T-cell (primary cell): ENCODE measurements at regions not wholly inside any gene's neighbourhood (a gene's known extent, or its start where the extent isn't known, plus 50 kb on each side); places are given as distances from the start of the nearest gene placed in this dataset.
"Not testable (repeated sequence)": the region's sequence is repeated elsewhere in the genome, so short reads cannot be mapped to it uniquely, and the experiment has no call there.

Source experiments
- ATAC-seq, 4 experiments: fragments of 200-7000 bp in 3 of 4; fragments of 150-1000 bp in 1 of 4; cut with Tn5 transposase; replicated peaks in 1 of 4; 1 replicate in 3 of 4; 2 replicates in 1 of 4; pipeline ENCODE4 v1.10.0; 2021; ENCODE audit warnings: moderate library complexity in 3 of 4, mild to moderate bottlenecking in 2 of 4, moderate number of reproducible peaks in 1 of 4
- CTCF ChIA-PET, 2 donors: fragments of 300-600 bp; sonication (Branson Sonifier 250); formaldehyde crosslinking; loops; one replicate each; lab custom pipeline; 2022; ENCODE audit warnings: antibody characterized with exemption in 2 of 2; lab: Charles Lee
- POLR2A ChIA-PET, 2 donors: fragments of 300-600 bp; sonication (Branson Sonifier 250); formaldehyde crosslinking; loops; one replicate each; lab custom pipeline; 2022; ENCODE audit warnings: antibody characterized with exemption in 2 of 2; lab: Charles Lee
- DNase-seq, 35 experiments: peaks; one replicate each; pipeline versions ENCODE4 v3.0.0 to v3.0.0-alpha.2; 2013 to 2023
- H3K27ac ChIP-seq: one replicate; pipeline ENCODE4 v1.5.1; 2013; ENCODE audit warnings: low read length
- H3K27me3 ChIP-seq, 2 experiments: replicated peaks in 1 of 2; 1 replicate in 1 of 2; 2 replicates in 1 of 2; pipeline versions ENCODE4 v1.6.1 to v1.7.0; 2013; ENCODE audit warnings: low read length in 1 of 2, mixed read lengths in 1 of 2; ENCODE audit not compliant: control insufficient read depth in 2 of 2, insufficient read depth in 2 of 2; ENCODE audit errors: extremely low read depth in 1 of 2
- H3K36me3 ChIP-seq, 2 donors: 1 replicate in 1 of 2; 2 replicates in 1 of 2; pipeline versions ENCODE4 v1.6.1 to v1.7.0; 2013; ENCODE audit warnings: low read length in 1 of 2; ENCODE audit not compliant: control insufficient read depth in 2 of 2, insufficient read depth in 1 of 2; ENCODE audit errors: extremely low read depth in 1 of 2
- H3K4me1 ChIP-seq, 2 experiments: 1 replicate in 1 of 2; 2 replicates in 1 of 2; pipeline versions ENCODE4 v1.6.1 to v1.7.0; 2013; ENCODE audit warnings: low read length in 2 of 2, mixed read lengths in 1 of 2; ENCODE audit not compliant: insufficient read depth in 2 of 2, control insufficient read depth in 1 of 2; ENCODE audit errors: extremely low read depth in 1 of 2
- H3K4me3 ChIP-seq, 2 donors: 1 replicate in 1 of 2; 2 replicates in 1 of 2; pipeline versions ENCODE4 v1.5.1 to v1.7.0; 2013; ENCODE audit warnings: mild to moderate bottlenecking in 2 of 2, low read length in 1 of 2, moderate library complexity in 1 of 2; ENCODE audit not compliant: control insufficient read depth in 1 of 2; ENCODE audit errors: extremely low read depth in 1 of 2
- H3K9me3 ChIP-seq: 2 replicates; pipeline ENCODE4 v1.7.0; 2013
- H3K27ac Mint-ChIP-seq, 2 donors: one replicate each; pipeline ENCODE4 v1.8.0; 2020 to 2021; ENCODE audit warnings: mild to moderate bottlenecking in 2 of 2, mixed read lengths in 2 of 2
- H3K27me3 Mint-ChIP-seq, 2 donors: one replicate each; pipeline ENCODE4 v1.8.0; 2021 to 2022; ENCODE audit warnings: mixed read lengths in 2 of 2
- H3K36me3 Mint-ChIP-seq: one replicate; pipeline ENCODE4 v1.8.0; 2021; ENCODE audit warnings: mixed read lengths
- H3K4me1 Mint-ChIP-seq, 3 donors: one replicate each; pipeline ENCODE4 v1.8.0; 2020 to 2022; ENCODE audit warnings: mixed read lengths in 3 of 3, mild to moderate bottlenecking in 1 of 3
- H3K4me3 Mint-ChIP-seq, 3 donors: one replicate each; pipeline ENCODE4 v1.8.0; 2020 to 2022; ENCODE audit warnings: mild to moderate bottlenecking in 3 of 3, mixed read lengths in 3 of 3, moderate library complexity in 3 of 3
- H3K9me3 Mint-ChIP-seq, 3 donors: one replicate each; pipeline ENCODE4 v1.8.0; 2020 to 2022; ENCODE audit warnings: mixed read lengths in 3 of 3
- WGBS: methylation state at CpG from one replicate; pipeline ENCODE4 v1.1.5; 2013; ENCODE audit warnings: missing lambda C conversion rate; ENCODE audit not compliant: insufficient coverage; 5-methylcytosine and 5-hydroxymethylcytosine counted together

DNA sequence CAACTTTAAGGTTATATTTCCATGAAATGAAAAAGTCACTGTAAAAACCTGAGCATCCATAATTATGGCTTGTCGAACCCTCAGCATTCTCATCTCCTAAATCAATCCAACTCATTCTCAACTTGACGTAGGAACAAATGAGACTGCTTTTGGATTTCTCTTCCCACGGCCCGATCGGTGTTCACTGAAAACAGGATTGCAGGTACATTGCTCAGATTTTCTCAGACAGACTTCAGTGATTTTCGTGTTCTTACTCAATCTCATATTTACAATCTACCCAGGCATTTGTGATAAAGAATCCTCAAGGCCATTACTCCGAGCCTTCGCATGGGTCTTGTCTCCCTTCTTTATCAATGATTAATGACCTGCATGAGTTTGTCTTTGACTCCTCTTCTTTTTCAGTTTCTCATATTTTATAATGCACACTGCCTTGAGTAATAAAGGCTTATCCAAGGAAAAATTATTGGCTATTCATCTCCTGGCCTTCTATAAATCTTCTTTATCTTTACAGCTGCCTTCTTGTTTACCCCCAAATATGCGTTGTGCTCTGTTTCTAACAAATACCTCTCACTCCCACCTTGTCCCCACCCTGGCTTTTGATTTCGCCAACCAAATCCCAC is 90.4 kb upstream of the MYO3A start:
- no peaks in the 10 kb centered on the region for H3K4me1 ChIP-seq
- H3K27me3 Mint-ChIP-seq, result peaks cover 0 to 4% of the 10 kb centered on the region in 2 donors
- H3K4me3 ChIP-seq, result no peak overlapping the region
- no peak overlapping the region for H3K4me3 Mint-ChIP-seq
- no peaks in the 10 kb centered on the region for H3K36me3 ChIP-seq
- ATAC-seq, result no peak
- H3K27ac Mint-ChIP-seq, result no peak overlapping the region
- no peaks in the 10 kb centered on the region for H3K9me3 ChIP-seq
- no peak overlapping the region for H3K27ac ChIP-seq
- WGBS, result 88% methylated on average over 6 of the region's 10 CpGs
- POLR2A ChIA-PET, result no interaction called here
- CTCF ChIA-PET, result no interaction called here
- no peaks in the 10 kb centered on the region for H3K36me3 Mint-ChIP-seq
- DNase-seq, result no peak
- H3K27me3 ChIP-seq, result peaks cover 0 to 3% of the 10 kb centered on the region in 2 experiments
- peaks cover 2 to 9% (median 2%) of the 10 kb centered on the region in 3 donors for H3K9me3 Mint-ChIP-seq
- no peaks in the 10 kb centered on the region for H3K4me1 Mint-ChIP-seq

DNA sequence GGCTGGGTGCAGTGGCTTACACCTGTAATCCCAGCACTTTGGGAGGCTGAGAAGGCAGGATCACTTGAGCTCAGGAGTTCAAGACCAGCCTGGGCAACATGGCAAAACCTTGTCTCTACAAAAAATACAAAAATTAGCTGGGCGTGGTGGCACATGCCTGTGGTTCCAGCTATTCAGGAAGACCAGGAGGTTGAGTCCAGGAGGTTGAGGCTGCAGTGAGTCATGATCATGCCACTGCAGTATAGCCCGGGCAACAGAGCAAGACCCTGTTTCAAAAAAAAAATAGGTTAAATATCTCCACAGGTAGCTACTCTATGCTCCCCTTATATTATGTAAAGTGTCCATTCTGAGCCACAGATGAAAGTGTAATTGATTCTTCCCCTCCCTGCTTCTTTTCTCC is 89.3 kb upstream of the MYO3A start:
- H3K27ac Mint-ChIP-seq, H3K4me1 ChIP-seq, H3K4me3 Mint-ChIP-seq, H3K9me3 ChIP-seq, H3K4me3 ChIP-seq, H3K36me3 Mint-ChIP-seq, H3K27ac ChIP-seq, H3K27me3 Mint-ChIP-seq, ATAC-seq, CTCF ChIA-PET, POLR2A ChIA-PET, DNase-seq, H3K9me3 Mint-ChIP-seq, H3K4me1 Mint-ChIP-seq, H3K36me3 ChIP-seq, H3K27me3 ChIP-seq: not testable (repeated sequence)
- WGBS, result 57% methylated on average over 1 of the region's 2 CpGs

DNA sequence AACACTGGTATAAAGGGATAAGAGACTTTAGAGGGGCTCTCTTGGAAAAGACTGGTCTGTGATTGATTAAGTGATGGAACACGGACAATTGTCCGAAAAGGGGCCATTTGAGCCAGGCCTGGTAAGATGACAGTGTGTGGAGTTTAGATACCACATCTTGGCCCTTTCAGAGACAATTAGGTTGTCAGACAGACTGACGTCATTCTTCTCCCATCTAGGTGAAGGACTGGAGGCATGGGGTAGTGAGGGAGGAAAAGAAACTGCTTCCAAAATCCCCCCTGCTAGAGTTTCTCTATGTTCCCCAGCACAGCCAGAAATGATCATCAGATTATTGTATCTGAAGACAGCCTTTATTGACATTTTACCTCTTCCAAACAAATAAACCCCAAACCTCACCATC is 84.8 kb upstream of the MYO3A start:
- H3K4me1 ChIP-seq, result no peaks in the 10 kb centered on the region
- H3K27me3 ChIP-seq, result peaks cover 0 to 2% of the 10 kb centered on the region in 2 experiments
- no peaks in the 10 kb centered on the region for H3K4me1 Mint-ChIP-seq
- no peak overlapping the region for H3K4me3 ChIP-seq
- H3K27ac Mint-ChIP-seq, result no peak overlapping the region
- ATAC-seq (no peak), DNase-seq (no peak)
- H3K36me3 Mint-ChIP-seq, result no peaks in the 10 kb centered on the region
- H3K9me3 ChIP-seq, result no peaks in the 10 kb centered on the region
- H3K36me3 ChIP-seq, result no peaks in the 10 kb centered on the region
- ChIA-PET POLR2A (no interaction called here), CTCF (no interaction called here)
- 100% methylated on average over 2 of the region's 3 CpGs for WGBS
- H3K4me3 Mint-ChIP-seq, result no peak overlapping the region
- H3K27me3 Mint-ChIP-seq, result peaks cover 6 to 16% of the 10 kb centered on the region in 2 donors
- peaks cover 4 to 6% (median 5%) of the 10 kb centered on the region in 3 donors for H3K9me3 Mint-ChIP-seq
- no peak overlapping the region for H3K27ac ChIP-seq

DNA sequence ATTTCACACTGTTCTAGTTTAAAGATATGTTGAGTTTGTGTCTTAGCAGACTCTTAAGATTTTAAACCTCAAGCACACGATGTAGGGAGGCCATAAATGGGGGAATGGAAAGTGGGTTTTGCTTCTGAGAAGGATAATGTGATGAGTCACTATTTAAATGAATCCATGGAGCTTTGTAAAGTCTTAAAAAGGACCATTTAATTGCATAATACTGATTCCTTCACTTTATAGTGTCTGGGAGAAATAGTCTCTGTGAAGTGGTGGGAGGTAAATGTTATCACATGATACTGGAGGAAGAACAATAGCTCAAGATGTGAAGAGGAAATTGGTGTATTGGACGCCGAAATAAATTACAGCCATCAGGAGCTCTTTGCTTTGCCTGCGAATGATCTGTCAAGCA is 84.0 kb upstream of the MYO3A start:
- Mint-ChIP-seq H3K4me3 (no peak overlapping the region), H3K4me1 (no peaks in the 10 kb centered on the region), H3K36me3 (no peaks in the 10 kb centered on the region), H3K27me3 (peaks cover 6 to 16% of the 10 kb centered on the region in 2 donors), H3K9me3 (peaks cover 4 to 6% (median 5%) of the 10 kb centered on the region in 3 donors), H3K27ac (no peak overlapping the region)
- WGBS, result 29% methylated on average over 2 of the region's 4 CpGs
- ATAC-seq (no peak), DNase-seq (no peak)
- no peak overlapping the region for H3K4me3 ChIP-seq
- ChIA-PET POLR2A (no interaction called here), CTCF (no interaction called here)
- H3K4me1 ChIP-seq, result no peaks in the 10 kb centered on the region
- no peak overlapping the region for H3K27ac ChIP-seq
- H3K36me3 ChIP-seq, result no peaks in the 10 kb centered on the region
- no peaks in the 10 kb centered on the region for H3K9me3 ChIP-seq
- H3K27me3 ChIP-seq, result peaks cover 0 to 2% of the 10 kb centered on the region in 2 experiments

DNA sequence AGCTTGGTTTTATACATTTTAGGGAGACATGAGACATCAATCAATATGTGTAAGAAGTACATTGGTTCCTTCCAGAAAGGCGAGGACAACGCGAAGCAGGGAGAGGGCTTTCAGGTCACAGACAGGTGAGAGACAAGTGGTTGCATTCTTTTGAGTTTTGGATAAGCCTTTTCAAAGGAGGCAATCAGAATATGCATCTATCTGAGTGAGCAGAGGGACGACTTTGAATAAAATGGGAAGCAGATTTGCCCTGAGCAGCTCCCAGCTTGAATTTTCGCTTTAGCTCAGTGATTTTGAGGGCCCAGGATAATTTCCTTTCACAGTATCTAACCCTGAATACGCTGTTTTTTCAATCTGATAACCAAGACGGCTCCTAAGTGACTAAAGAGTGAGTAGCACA is 82.5 kb upstream of the MYO3A start:
- H3K4me3 Mint-ChIP-seq, result no peak overlapping the region
- H3K27ac ChIP-seq, result no peak overlapping the region
- CTCF ChIA-PET, result no interaction called here
- peaks cover 6 to 16% of the 10 kb centered on the region in 2 donors for H3K27me3 Mint-ChIP-seq
- H3K4me3 ChIP-seq, result no peak overlapping the region
- peaks cover 0 to 2% of the 10 kb centered on the region in 2 experiments for H3K27me3 ChIP-seq
- H3K4me1 ChIP-seq, result no peaks in the 10 kb centered on the region
- ATAC-seq, result no peak
- DNase-seq, result no peak
- no peaks in the 10 kb centered on the region for H3K36me3 Mint-ChIP-seq
- no peaks in the 10 kb centered on the region for H3K36me3 ChIP-seq
- H3K9me3 ChIP-seq, result no peaks in the 10 kb centered on the region
- POLR2A ChIA-PET, result no interaction called here
- H3K27ac Mint-ChIP-seq, result no peak overlapping the region
- 67% methylated on average over 4 of the region's 7 CpGs for WGBS
- H3K9me3 Mint-ChIP-seq, result peaks cover 4 to 6% (median 5%) of the 10 kb centered on the region in 3 donors
- no peaks in the 10 kb centered on the region for H3K4me1 Mint-ChIP-seq

DNA sequence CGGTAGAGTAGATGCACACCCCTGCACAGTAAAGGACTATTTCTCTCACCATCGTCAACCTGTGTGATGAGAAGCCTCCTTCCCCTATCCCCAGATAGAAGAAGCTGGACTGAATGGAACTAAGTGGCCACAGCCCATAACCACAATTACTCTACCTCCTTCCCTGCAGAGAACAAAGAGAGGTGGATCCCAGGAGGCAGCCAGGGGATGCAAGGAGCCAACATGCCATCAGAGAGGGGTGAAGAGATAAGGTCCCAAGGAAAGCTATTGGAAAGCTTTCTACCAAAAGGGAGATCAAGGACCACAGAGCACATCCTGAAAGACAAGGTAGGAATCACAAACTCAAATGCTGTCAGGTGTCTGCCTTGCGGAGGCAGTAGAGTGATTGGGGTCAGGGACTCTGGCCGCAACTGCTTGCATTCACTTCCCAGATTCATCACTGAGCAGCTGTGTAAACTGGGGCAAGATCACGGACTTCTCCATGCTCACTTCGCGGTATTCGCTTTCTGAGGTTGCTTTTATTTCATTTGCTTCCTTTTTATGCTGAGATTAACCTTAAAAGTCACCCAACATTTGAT is 81.6 kb upstream of the MYO3A start:
- DNase-seq (no peak), ATAC-seq (no peak)
- H3K36me3 ChIP-seq, result no peaks in the 10 kb centered on the region
- ChIA-PET CTCF (no interaction called here), POLR2A (no interaction called here)
- H3K4me1 ChIP-seq, result no peaks in the 10 kb centered on the region
- Mint-ChIP-seq H3K9me3 (peaks cover 4 to 6% (median 5%) of the 10 kb centered on the region in 3 donors), H3K36me3 (no peaks in the 10 kb centered on the region), H3K27ac (no peak overlapping the region), H3K27me3 (peaks cover 6 to 16% of the 10 kb centered on the region in 2 donors), H3K4me1 (no peaks in the 10 kb centered on the region), H3K4me3 (no peak overlapping the region)
- H3K4me3 ChIP-seq, result no peak overlapping the region
- H3K27me3 ChIP-seq, result peaks cover 0 to 2% of the 10 kb centered on the region in 2 experiments
- no peaks in the 10 kb centered on the region for H3K9me3 ChIP-seq
- no peak overlapping the region for H3K27ac ChIP-seq
- WGBS, result 92% methylated on average over 2 of the region's 8 CpGs
